ENCODE measurements at regions not wholly inside any gene's neighbourhood (a gene's known extent, or its start where the extent isn't known, plus 50 kb on each side); places are given as distances from the start of the nearest gene placed in this dataset.

GRCh38 chr14:57038689-57039088, 228.4 kb upstream of the OTX2 start:
- TF ChIP-seq POLR2A (IDR thresholded peaks at IDR 0.05) (no peak), CTCF (IDR thresholded peaks at IDR 0.05) (no peak), POLR2AphosphoS5 (IDR thresholded peaks at IDR 0.05) (no peak)

Measured in suprapubic skin (tissue), 4 donors.